K562 (cell line): ENCODE measurements at regions not wholly inside any gene's neighbourhood (a gene's known extent, or its start where the extent isn't known, plus 50 kb on each side); places are given as distances from the start of the nearest gene placed in this dataset.

ENCODE experiments used
- AFF4 ChIP-seq: sonication (generic); formaldehyde crosslinking; IDR thresholded peaks from 2 replicates; pipeline ENCODE4 v1.8.0; 2023; ENCODE audit warnings: mild to moderate bottlenecking, missing genetic modification reagents
- DDX20 ChIP-seq: fragments of 450-650 bp; IDR thresholded peaks from 2 replicates; pipeline ENCODE4 v1.6.1; 2016; ENCODE audit warnings: missing genetic modification characterization, low read depth, mild to moderate bottlenecking, missing compliant biosample characterization, moderate library complexity
- FOXA3 ChIP-seq, 2 experiments: fragments of 450-650 bp in 1 of 2; sonication (generic) in 1 of 2; formaldehyde crosslinking; IDR thresholded peaks in 1 of 2; conservative IDR thresholded peaks in 1 of 2; 2 replicates each; pipeline versions ENCODE4 v1.4.0 to v1.8.0; 2020 to 2022; ENCODE audit warnings: mild to moderate bottlenecking in 2 of 2, missing genetic modification reagents in 1 of 2
- NFATC3 ChIP-seq: fragments of 450-650 bp; IDR thresholded peaks from 2 replicates; pipeline ENCODE4 v1.6.1; 2017; ENCODE audit warnings: mild to moderate bottlenecking
- NFE2 ChIP-seq: IDR thresholded peaks from 2 replicates; pipeline ENCODE4 v1.6.1; 2014; ENCODE audit warnings: antibody characterized with exemption, low read depth
- PBX2 ChIP-seq, 2 experiments: IDR thresholded peaks in 1 of 2; conservative IDR thresholded peaks in 1 of 2; 2 replicates each; pipeline ENCODE4 v1.6.1; 2016; ENCODE audit warnings: low read depth in 2 of 2, mild to moderate bottlenecking in 1 of 2, missing compliant biosample characterization in 1 of 2, missing genetic modification characterization in 1 of 2, moderate library complexity in 1 of 2
- SMARCA4 ChIP-seq: fragments of 450-650 bp; IDR thresholded peaks from 2 replicates; pipeline ENCODE4 v1.6.1; 2016
- TBL1XR1 ChIP-seq, 2 experiments: IDR thresholded peaks; 2 replicates each; pipeline ENCODE4 v1.6.1; 2012; ENCODE audit warnings: improper control_type of control experiment in 2 of 2, low read length in 2 of 2, mild to moderate bottlenecking in 1 of 2
- TCF7 ChIP-seq: sonication (generic); IDR thresholded peaks from 2 replicates; pipeline ENCODE4 v1.6.1; 2016; ENCODE audit warnings: antibody characterized with exemption, borderline replicate concordance
- YY1 ChIP-seq, 3 experiments: IDR thresholded peaks; 2 replicates each; pipeline ENCODE4 v1.6.1; 2011; ENCODE audit warnings: low read length in 2 of 3, mild to moderate bottlenecking in 2 of 3, moderate library complexity in 2 of 3, borderline replicate concordance in 1 of 3, control low read depth in 1 of 3, low read depth in 1 of 3; ENCODE audit not compliant: insufficient read depth in 3 of 3, insufficient replicate concordance in 2 of 3, control insufficient read depth in 1 of 3, insufficient read length in 1 of 3; ENCODE audit errors: extremely low read depth in 1 of 3
- ZC3H4 ChIP-seq: sonication (generic); formaldehyde crosslinking; IDR thresholded peaks from 2 replicates; pipeline ENCODE4 v1.9.0; 2021; ENCODE audit warnings: missing genetic modification reagents, borderline replicate concordance
- ZHX1 ChIP-seq: fragments of 150-350 bp; conservative IDR thresholded peaks from 2 replicates; pipeline ENCODE4 v1.6.1; 2014; ENCODE audit warnings: low read length
- ZNF24 ChIP-seq: fragments of 450-650 bp; IDR thresholded peaks from 2 replicates; pipeline ENCODE4 v1.6.1; 2016
- TF ChIP-seq, protein P1 (sequence below): fragments of 450-650 bp; IDR thresholded peaks from 2 replicates; pipeline ENCODE4 v1.6.1; 2016; ENCODE audit warnings: missing biosample characterization, missing genetic modification characterization

- TF ChIP-seq, protein P1, sequence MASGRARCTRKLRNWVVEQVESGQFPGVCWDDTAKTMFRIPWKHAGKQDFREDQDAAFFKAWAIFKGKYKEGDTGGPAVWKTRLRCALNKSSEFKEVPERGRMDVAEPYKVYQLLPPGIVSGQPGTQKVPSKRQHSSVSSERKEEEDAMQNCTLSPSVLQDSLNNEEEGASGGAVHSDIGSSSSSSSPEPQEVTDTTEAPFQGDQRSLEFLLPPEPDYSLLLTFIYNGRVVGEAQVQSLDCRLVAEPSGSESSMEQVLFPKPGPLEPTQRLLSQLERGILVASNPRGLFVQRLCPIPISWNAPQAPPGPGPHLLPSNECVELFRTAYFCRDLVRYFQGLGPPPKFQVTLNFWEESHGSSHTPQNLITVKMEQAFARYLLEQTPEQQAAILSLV: no peak
- TF ChIP-seq SMARCA4 (peak; percentile 98), ZHX1 (no peak), YY1 (IDR thresholded peaks at IDR 0.05; ENCODE audit: borderline replicate concordance in 1 of 3, control insufficient read depth in 1 of 3, extremely low read depth in 1 of 3, insufficient read depth in 3 of 3, insufficient read length in 1 of 3, insufficient replicate concordance in 2 of 3, low read depth in 1 of 3, low read length in 2 of 3) (no peak), DDX20 (tag) (no peak), TBL1XR1 (IDR thresholded peaks at IDR 0.05; ENCODE audit: low read length in 2 of 2) (peak in 1 of 2 experiments; percentile 94; a peak in 2 of 4 replicates), TCF7 (no peak), ZC3H4 (CRISPR knock-in tag) (no peak), NFATC3 (0 out of 2 replicates have a peak, but pooled peaks have one; percentile 37), NFE2 (peak; percentile 96), PBX2 (CRISPR knock-in tag; IDR thresholded peaks at IDR 0.05; ENCODE audit: low read depth) (no peak), PBX2 (tag; conservative IDR thresholded peaks at IDR 0.05; ENCODE audit: low read depth) (peak; percentile 99), ZNF24 (peak; percentile 46), FOXA3 (CRISPR knock-in tag; conservative IDR thresholded peaks at IDR 0.05 in 1 of 2, IDR thresholded peaks at IDR 0.05 in 1 of 2) (peak in 1 of 2 experiments; percentile 51; a peak in 1 of 4 replicates), AFF4 (CRISPR knock-in tag) (no peak)
Measured at GRCh38 chr1:181905944-181906597, 155.4 kb downstream of the ZNF648 start (continued).
